22Rv1 (cell line): ENCODE measurements at regions not wholly inside any gene's neighbourhood (a gene's known extent, or its start where the extent isn't known, plus 50 kb on each side); places are given as distances from the start of the nearest gene placed in this dataset.

Experiments
- ZFX ChIP-seq: fragments of 450-650 bp; IDR thresholded peaks from 2 replicates; pipeline ENCODE4 v1.6.1; 2017; ENCODE audit warnings: antibody characterized with exemption, borderline replicate concordance
- TF ChIP-seq, protein P1 (sequence below): fragments of 450-650 bp; IDR thresholded peaks from 2 replicates; pipeline ENCODE4 v1.5.1; 2017; ENCODE audit warnings: mild to moderate bottlenecking

- TF ChIP-seq, protein P1, sequence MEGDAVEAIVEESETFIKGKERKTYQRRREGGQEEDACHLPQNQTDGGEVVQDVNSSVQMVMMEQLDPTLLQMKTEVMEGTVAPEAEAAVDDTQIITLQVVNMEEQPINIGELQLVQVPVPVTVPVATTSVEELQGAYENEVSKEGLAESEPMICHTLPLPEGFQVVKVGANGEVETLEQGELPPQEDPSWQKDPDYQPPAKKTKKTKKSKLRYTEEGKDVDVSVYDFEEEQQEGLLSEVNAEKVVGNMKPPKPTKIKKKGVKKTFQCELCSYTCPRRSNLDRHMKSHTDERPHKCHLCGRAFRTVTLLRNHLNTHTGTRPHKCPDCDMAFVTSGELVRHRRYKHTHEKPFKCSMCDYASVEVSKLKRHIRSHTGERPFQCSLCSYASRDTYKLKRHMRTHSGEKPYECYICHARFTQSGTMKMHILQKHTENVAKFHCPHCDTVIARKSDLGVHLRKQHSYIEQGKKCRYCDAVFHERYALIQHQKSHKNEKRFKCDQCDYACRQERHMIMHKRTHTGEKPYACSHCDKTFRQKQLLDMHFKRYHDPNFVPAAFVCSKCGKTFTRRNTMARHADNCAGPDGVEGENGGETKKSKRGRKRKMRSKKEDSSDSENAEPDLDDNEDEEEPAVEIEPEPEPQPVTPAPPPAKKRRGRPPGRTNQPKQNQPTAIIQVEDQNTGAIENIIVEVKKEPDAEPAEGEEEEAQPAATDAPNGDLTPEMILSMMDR = no peak
- no peak for TF ChIP-seq ZFX
These were observed 367.1 kb downstream of the INSC start for GRCh38 chr11:15481871-15482270.
